MM.1S (cell line): ENCODE measurements at regions not wholly inside any gene's neighbourhood (a gene's known extent, or its start where the extent isn't known, plus 50 kb on each side); places are given as distances from the start of the nearest gene placed in this dataset.

Experiments used
- DNase-seq: peaks from one replicate; pipeline ENCODE4 v3.0.0-alpha.2; 2015
- H2AFZ ChIP-seq: fragments of 300-600 bp; sonication (generic); 2 replicates; pipeline ENCODE4 v1.6.0; 2016; ENCODE audit warnings: antibody characterized with exemption, low read length
- H3F3A ChIP-seq: fragments of 300-600 bp; sonication (generic); 2 replicates; pipeline ENCODE4 v1.6.1; 2016; ENCODE audit warnings: mild to moderate bottlenecking, antibody characterized with exemption, low read length, moderate library complexity, mixed read lengths; ENCODE audit not compliant: insufficient read depth
- H3K27ac ChIP-seq: fragments of 300-600 bp; sonication (generic); 2 replicates; pipeline ENCODE4 v1.5.1; 2016; ENCODE audit warnings: mild to moderate bottlenecking, low read length
- H3K27me3 ChIP-seq: fragments of 300-600 bp; sonication (generic); replicated peaks from 2 replicates; pipeline ENCODE4 v1.6.0; 2016; ENCODE audit warnings: low read length; ENCODE audit not compliant: insufficient read depth
- H3K36me3 ChIP-seq: fragments of 300-600 bp; sonication (generic); replicated peaks from 2 replicates; pipeline ENCODE4 v1.6.1; 2016; ENCODE audit warnings: mild to moderate bottlenecking, low read length, mixed read lengths; ENCODE audit not compliant: insufficient read depth
- H3K4me1 ChIP-seq: fragments of 300-600 bp; sonication (generic); 2 replicates; pipeline ENCODE4 v1.6.1; 2016; ENCODE audit warnings: low read length, mixed read lengths
- H3K4me2 ChIP-seq: fragments of 300-600 bp; sonication (generic); 2 replicates; pipeline ENCODE4 v1.6.0; 2016; ENCODE audit warnings: low read depth, low read length
- H3K4me3 ChIP-seq: fragments of 300-600 bp; sonication (generic); 2 replicates; pipeline ENCODE4 v1.5.1; 2016; ENCODE audit warnings: low read length, mixed read lengths
- H3K79me2 ChIP-seq: fragments of 300-600 bp; sonication (generic); 2 replicates; pipeline ENCODE4 v1.6.1; 2016; ENCODE audit warnings: mixed run types, low read length, mixed read lengths
- H3K9ac ChIP-seq: fragments of 300-600 bp; sonication (generic); 2 replicates; pipeline ENCODE4 v1.6.1; 2016; ENCODE audit warnings: low read length, mixed read lengths
- H3K9me2 ChIP-seq: fragments of 300-600 bp; sonication (generic); replicated peaks from 2 replicates; pipeline ENCODE4 v1.6.1; 2016; ENCODE audit warnings: mild to moderate bottlenecking, low read length, mixed read lengths; ENCODE audit not compliant: insufficient read depth
- H3K9me3 ChIP-seq: fragments of 300-600 bp; sonication (generic); replicated peaks from 2 replicates; pipeline ENCODE4 v1.6.1; 2016; ENCODE audit warnings: mild to moderate bottlenecking, low read length, mixed read lengths; ENCODE audit not compliant: insufficient read depth
- H4K20me1 ChIP-seq: fragments of 300-600 bp; sonication (generic); 2 replicates; pipeline ENCODE4 v1.6.1; 2016; ENCODE audit warnings: mild to moderate bottlenecking, low read length, moderate library complexity, mixed read lengths; ENCODE audit not compliant: insufficient read depth
- CTCF ChIP-seq: fragments of 300-600 bp; sonication (generic); IDR thresholded peaks from 2 replicates; pipeline ENCODE4 v1.5.1; 2016; ENCODE audit warnings: antibody characterized with exemption, low read length, mixed read lengths
- EZH2 ChIP-seq: fragments of 300-600 bp; sonication (generic); optimal IDR thresholded peaks from 2 replicates; pipeline ENCODE3; 2017; ENCODE audit warnings: low read depth, mild to moderate bottlenecking, antibody characterized with exemption, low read length, mixed read lengths
- EZH2phosphoT487 ChIP-seq: fragments of 300-600 bp; sonication (generic); IDR thresholded peaks from 2 replicates; pipeline ENCODE4 v1.6.1; 2018; ENCODE audit warnings: antibody characterized with exemption, low read length

GRCh38 chr1:112285746-112286145 is 110.3 kb upstream of the CTTNBP2NL start:
- H3K79me2 ChIP-seq = no peaks in the 10 kb centered on the region
- no peaks in the 10 kb centered on the region for H3K36me3 ChIP-seq
- TF ChIP-seq CTCF (no peak), EZH2phosphoT487 (no peak), EZH2 (no peak)
- H3K27ac ChIP-seq = no peak overlapping the region
- no peaks in the 10 kb centered on the region for H3K9me3 ChIP-seq
- no peak overlapping the region for H2AFZ ChIP-seq
- no peak for DNase-seq
- H3K9ac ChIP-seq = no peak overlapping the region
- H3K4me1 ChIP-seq = no peaks in the 10 kb centered on the region
- no peaks in the 10 kb centered on the region for H3K9me2 ChIP-seq
- H3K4me2 ChIP-seq = no peak overlapping the region
- no peaks in the 10 kb centered on the region for H4K20me1 ChIP-seq
- no peak overlapping the region for H3K4me3 ChIP-seq
- no peaks in the 10 kb centered on the region for H3F3A ChIP-seq
- H3K27me3 ChIP-seq = no peaks in the 10 kb centered on the region

- Histone ChIP-seq H3K27me3 (no peaks in the 10 kb centered on the region), H3K4me3 (no peak overlapping the region), H2AFZ (no peak overlapping the region), H3K4me1 (no peaks in the 10 kb centered on the region), H3K9me3 (no peaks in the 10 kb centered on the region), H3K9ac (no peak overlapping the region), H3K4me2 (no peak overlapping the region), H3K36me3 (no peaks in the 10 kb centered on the region), H4K20me1 (no peaks in the 10 kb centered on the region), H3K27ac (no peak overlapping the region), H3F3A (no peaks in the 10 kb centered on the region), H3K9me2 (no peaks in the 10 kb centered on the region), H3K79me2 (no peaks in the 10 kb centered on the region)
- DNase-seq = no peak
- TF ChIP-seq EZH2 (no peak), EZH2phosphoT487 (no peak), CTCF (no peak)
Observed at GRCh38 chr1:112296908-112297307, 99.1 kb upstream of the CTTNBP2NL start.

GRCh38 chr1:112297536-112297935 is 98.5 kb upstream of the CTTNBP2NL start:
- Histone ChIP-seq H3K27me3 (no peaks in the 10 kb centered on the region), H3K9ac (no peak overlapping the region), H3K4me2 (no peak overlapping the region), H2AFZ (no peak overlapping the region), H3F3A (no peaks in the 10 kb centered on the region), H3K27ac (no peak overlapping the region), H4K20me1 (no peaks in the 10 kb centered on the region), H3K4me3 (no peak overlapping the region), H3K9me2 (no peaks in the 10 kb centered on the region), H3K4me1 (no peaks in the 10 kb centered on the region), H3K36me3 (no peaks in the 10 kb centered on the region), H3K79me2 (no peaks in the 10 kb centered on the region), H3K9me3 (no peaks in the 10 kb centered on the region)
- no peak for DNase-seq
- TF ChIP-seq EZH2 = no peak
- TF ChIP-seq EZH2phosphoT487 = no peak
- no peak for TF ChIP-seq CTCF
